CD4-positive, alpha-beta T cell (primary cell): ENCODE measurements at regions not wholly inside any gene's neighbourhood (a gene's known extent, or its start where the extent isn't known, plus 50 kb on each side); places are given as distances from the start of the nearest gene placed in this dataset.

Experiments used
- ATAC-seq: fragments of 200-7000 bp; cut with Tn5 transposase; one replicate; pipeline ENCODE4 v1.10.0; 2022; ENCODE audit warnings: mild to moderate bottlenecking; ENCODE audit not compliant: poor library complexity
- CTCF ChIA-PET: fragments of 350-600 bp; sonication (Branson Sonifier 250); formaldehyde crosslinking; loops from one replicate; lab custom pipeline; 2021; ENCODE audit warnings: antibody characterized with exemption, inconsistent platforms; lab: Charles Lee
- POLR2A ChIA-PET: fragments of 350-600 bp; sonication (Branson Sonifier 250); formaldehyde crosslinking; loops from one replicate; lab custom pipeline; 2021; ENCODE audit warnings: antibody characterized with exemption, inconsistent platforms; lab: Charles Lee
- DNase-seq, 14 experiments: peaks; one replicate each; pipeline ENCODE4 v3.0.0-alpha.2; 2013 to 2020; ENCODE audit warnings: mixed read lengths in 2 of 14
- H3K27ac ChIP-seq, 2 donors: one replicate each; pipeline versions ENCODE4 v1.5.1 to v1.7.0; 2013; ENCODE audit warnings: low read length in 2 of 2, low read depth in 1 of 2, mild to moderate bottlenecking in 1 of 2
- H3K27me3 ChIP-seq, 2 experiments: 1 replicate in 1 of 2; 2 replicates in 1 of 2; pipeline versions ENCODE4 v1.6.1 to v1.7.0; 2013; ENCODE audit warnings: low read length in 2 of 2, control low read depth in 1 of 2, mild to moderate bottlenecking in 1 of 2, moderate library complexity in 1 of 2; ENCODE audit not compliant: insufficient read depth in 2 of 2, control insufficient read depth in 1 of 2
- H3K36me3 ChIP-seq: one replicate; pipeline ENCODE4 v1.6.1; 2013; ENCODE audit warnings: low read length, control low read depth; ENCODE audit not compliant: insufficient read depth
- H3K4me1 ChIP-seq: one replicate; pipeline ENCODE4 v1.6.1; 2013; ENCODE audit warnings: low read length, control low read depth; ENCODE audit not compliant: insufficient read depth
- H3K4me3 ChIP-seq: one replicate; pipeline ENCODE4 v1.5.1; 2013; ENCODE audit warnings: mild to moderate bottlenecking, low read length, moderate library complexity
- H3K9me3 ChIP-seq, 2 experiments: 1 replicate in 1 of 2; 2 replicates in 1 of 2; pipeline versions ENCODE4 v1.6.1 to v1.7.0; 2013; ENCODE audit warnings: low read length in 2 of 2, mild to moderate bottlenecking in 2 of 2, control low read depth in 1 of 2, moderate library complexity in 1 of 2; ENCODE audit not compliant: control insufficient read depth in 1 of 2, insufficient read depth in 1 of 2
- H3K27ac Mint-ChIP-seq: one replicate; pipeline ENCODE4 v1.8.0; 2020; ENCODE audit warnings: mixed read lengths
- H3K27me3 Mint-ChIP-seq: one replicate; pipeline ENCODE4 v1.8.0; 2021; ENCODE audit warnings: mixed read lengths
- H3K36me3 Mint-ChIP-seq: one replicate; pipeline ENCODE4 v1.8.0; 2021; ENCODE audit warnings: low read depth, mixed read lengths
- H3K4me1 Mint-ChIP-seq: one replicate; pipeline ENCODE4 v1.8.0; 2021; ENCODE audit warnings: low read depth, mixed read lengths
- H3K4me3 Mint-ChIP-seq: one replicate; pipeline ENCODE4 v1.8.0; 2020; ENCODE audit warnings: mild to moderate bottlenecking, mixed read lengths
- H3K9me3 Mint-ChIP-seq: one replicate; pipeline ENCODE4 v1.8.0; 2020; ENCODE audit warnings: mixed read lengths
- intact Hi-C, 2 experiments: fragments of 100-400 bp; cut with DNase I in 1 of 2; cut with micrococcal nuclease in 1 of 2; formaldehyde crosslinking; loops; one replicate each; pipeline versions ENCODE4 v1.15.1 to v1.9.0; 2023 to 2025; cut with DNase I, micrococcal nuclease
- TF ChIP-seq, protein P1 (sequence below): fragments of 200-600 bp; IDR thresholded peaks from one replicate; pipeline ENCODE4 v1.8.0; 2022; ENCODE audit warnings: antibody characterized with exemption, mild to moderate bottlenecking

DNA sequence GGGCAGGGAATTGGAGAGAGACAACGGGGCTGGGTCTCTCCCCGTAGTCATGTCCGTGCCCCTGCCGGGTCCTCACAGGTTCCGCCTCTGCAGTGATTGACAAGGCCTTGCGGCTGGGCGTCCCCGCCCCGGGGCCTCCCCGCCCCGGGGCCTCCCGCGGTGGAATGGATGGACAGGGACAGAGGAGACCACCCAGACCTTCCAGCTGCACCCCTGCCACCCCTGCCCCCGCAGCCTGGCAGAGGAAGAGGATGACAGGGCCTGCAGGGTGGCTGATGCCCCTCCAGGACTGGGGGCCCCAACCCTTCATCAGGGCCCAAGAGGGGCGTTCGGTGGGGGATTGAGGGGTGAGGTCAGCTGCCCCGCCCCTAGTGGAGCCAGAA lies 216.4 kb upstream of the CIBAR2 start:
- Mint-ChIP-seq H3K27me3 (peaks cover 9% of the 10 kb centered on the region), H3K36me3 (no peaks in the 10 kb centered on the region), H3K27ac (no peak overlapping the region), H3K9me3 (no peaks in the 10 kb centered on the region), H3K4me3 (no peak overlapping the region), H3K4me1 (peaks cover 10% of the 10 kb centered on the region)
- H3K4me3 ChIP-seq = no peak overlapping the region
- TF ChIP-seq, protein P1, sequence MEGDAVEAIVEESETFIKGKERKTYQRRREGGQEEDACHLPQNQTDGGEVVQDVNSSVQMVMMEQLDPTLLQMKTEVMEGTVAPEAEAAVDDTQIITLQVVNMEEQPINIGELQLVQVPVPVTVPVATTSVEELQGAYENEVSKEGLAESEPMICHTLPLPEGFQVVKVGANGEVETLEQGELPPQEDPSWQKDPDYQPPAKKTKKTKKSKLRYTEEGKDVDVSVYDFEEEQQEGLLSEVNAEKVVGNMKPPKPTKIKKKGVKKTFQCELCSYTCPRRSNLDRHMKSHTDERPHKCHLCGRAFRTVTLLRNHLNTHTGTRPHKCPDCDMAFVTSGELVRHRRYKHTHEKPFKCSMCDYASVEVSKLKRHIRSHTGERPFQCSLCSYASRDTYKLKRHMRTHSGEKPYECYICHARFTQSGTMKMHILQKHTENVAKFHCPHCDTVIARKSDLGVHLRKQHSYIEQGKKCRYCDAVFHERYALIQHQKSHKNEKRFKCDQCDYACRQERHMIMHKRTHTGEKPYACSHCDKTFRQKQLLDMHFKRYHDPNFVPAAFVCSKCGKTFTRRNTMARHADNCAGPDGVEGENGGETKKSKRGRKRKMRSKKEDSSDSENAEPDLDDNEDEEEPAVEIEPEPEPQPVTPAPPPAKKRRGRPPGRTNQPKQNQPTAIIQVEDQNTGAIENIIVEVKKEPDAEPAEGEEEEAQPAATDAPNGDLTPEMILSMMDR = no peak
- ChIA-PET POLR2A (no interaction called here), CTCF (no interaction called here)
- peak in 1 of 14 experiments; percentile 6 for DNase-seq
- no peak for ATAC-seq
- peaks cover 0 to 23% of the 10 kb centered on the region in 2 experiments for H3K9me3 ChIP-seq
- H3K27ac ChIP-seq = no peak overlapping the region
- H3K27me3 ChIP-seq = peaks cover 9 to 19% of the 10 kb centered on the region in 2 experiments
- intact Hi-C loops = no loop called here
- peaks cover 5% of the 10 kb centered on the region for H3K4me1 ChIP-seq
- H3K36me3 ChIP-seq = no peaks in the 10 kb centered on the region

DNA sequence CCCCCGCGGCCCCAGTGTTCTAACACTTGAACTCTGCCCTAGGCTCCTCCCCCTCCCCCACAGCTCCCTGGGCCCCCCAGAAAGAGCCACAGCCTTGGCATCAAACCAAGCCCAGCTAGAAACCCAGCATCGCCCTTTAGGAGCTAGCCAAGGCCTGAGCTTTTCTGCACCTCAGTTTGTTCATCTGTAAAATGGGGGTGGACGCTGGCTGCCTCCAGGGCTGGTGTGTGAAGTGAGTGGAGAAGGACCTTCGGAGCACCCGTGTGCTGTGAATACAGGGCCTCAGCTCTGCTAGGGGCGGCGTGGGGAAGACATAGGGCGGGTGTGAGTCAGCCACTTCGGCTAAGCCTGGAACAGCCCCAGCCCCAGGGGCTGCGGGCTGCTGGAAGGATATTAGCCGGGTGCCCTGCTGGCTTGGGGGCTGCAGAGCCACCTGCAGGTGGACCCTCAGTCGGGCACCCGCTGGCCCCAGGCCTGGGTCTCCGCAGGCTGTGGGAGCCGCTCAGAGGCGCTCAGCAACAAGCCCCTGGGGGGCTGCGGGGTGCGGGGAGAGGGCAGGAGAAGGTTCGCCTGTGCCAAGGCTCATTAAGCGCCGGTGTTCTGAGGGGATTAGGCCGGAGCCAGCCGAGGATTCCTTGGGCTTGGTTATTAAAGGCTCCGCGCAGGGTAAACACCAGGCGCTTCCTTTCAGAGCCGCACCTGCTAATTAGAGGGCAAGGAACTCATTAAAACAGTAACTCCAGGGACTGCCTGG lies 217.0 kb upstream of the CIBAR2 start:
- no peak overlapping the region for H3K27ac ChIP-seq
- no peak for ATAC-seq
- H3K27ac Mint-ChIP-seq = no peak overlapping the region
- H3K9me3 Mint-ChIP-seq = no peaks in the 10 kb centered on the region
- peak in 1 of 14 experiments; percentile 8 for DNase-seq
- H3K9me3 ChIP-seq = peaks cover 0 to 17% of the 10 kb centered on the region in 2 experiments
- no peaks in the 10 kb centered on the region for H3K36me3 ChIP-seq
- POLR2A ChIA-PET = no interaction called here
- no peaks in the 10 kb centered on the region for H3K36me3 Mint-ChIP-seq
- H3K4me3 ChIP-seq = no peak overlapping the region
- H3K27me3 Mint-ChIP-seq = peaks cover 9% of the 10 kb centered on the region
- CTCF ChIA-PET = no interaction called here
- intact Hi-C loops = no loop called here
- TF ChIP-seq, protein P1 = no peak
- peaks cover 10% of the 10 kb centered on the region for H3K4me1 Mint-ChIP-seq
- H3K4me1 ChIP-seq = peaks cover 7% of the 10 kb centered on the region
- H3K4me3 Mint-ChIP-seq = no peak overlapping the region
- peaks cover 9 to 19% of the 10 kb centered on the region in 2 experiments for H3K27me3 ChIP-seq

DNA sequence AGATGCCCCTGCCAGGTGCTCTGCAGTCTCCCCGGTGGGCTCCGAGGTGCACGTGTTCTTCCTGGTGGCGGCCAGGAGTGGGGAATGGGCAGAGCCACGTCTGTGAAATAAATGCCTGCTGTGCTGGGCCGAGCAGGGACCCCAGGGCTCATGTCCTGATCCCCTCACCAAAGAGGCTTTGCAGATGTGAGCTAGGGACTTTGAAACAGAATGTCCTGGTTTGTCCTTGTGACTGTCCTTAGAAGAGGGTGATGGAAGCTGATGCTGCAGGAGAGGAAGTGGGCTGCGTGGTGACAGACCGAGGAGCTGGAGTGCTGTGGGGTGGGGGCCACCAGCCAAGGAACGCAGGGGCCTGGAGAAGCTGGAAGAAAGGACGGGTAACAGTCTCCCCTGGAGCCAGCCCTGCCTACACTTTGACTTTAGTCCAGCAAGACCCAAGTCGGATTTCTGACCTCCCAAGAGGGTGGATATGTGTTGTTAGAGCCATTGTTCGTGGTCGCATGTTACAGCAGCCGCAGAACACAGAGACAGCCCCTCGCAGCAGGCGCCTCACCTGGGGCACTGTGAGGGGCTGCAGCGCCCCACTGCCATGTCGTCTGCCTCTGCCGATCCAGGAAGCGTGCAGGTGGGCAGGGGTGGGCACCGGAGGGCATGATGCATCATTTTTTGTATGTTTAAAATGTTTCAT lies 217.9 kb upstream of the CIBAR2 start:
- no peaks in the 10 kb centered on the region for H3K36me3 ChIP-seq
- H3K27ac ChIP-seq = no peak overlapping the region
- no peak overlapping the region for H3K4me3 ChIP-seq
- H3K4me3 Mint-ChIP-seq = no peak overlapping the region
- peaks cover 0 to 14% of the 10 kb centered on the region in 2 experiments for H3K9me3 ChIP-seq
- no peak overlapping the region for H3K27ac Mint-ChIP-seq
- TF ChIP-seq, protein P1 = no peak
- ATAC-seq = no peak
- H3K36me3 Mint-ChIP-seq = no peaks in the 10 kb centered on the region
- peaks cover 12 to 19% of the 10 kb centered on the region in 2 experiments for H3K27me3 ChIP-seq
- ChIA-PET POLR2A (interaction anchor here (0.7 to 1.5 kb wide), 4 partner anchors 19 to 286 kb away, joined by 3 to 9 read pairs (median 4); no protein-coding TSS in a partner anchor), CTCF (interaction anchor here (0.6 kb wide), 1 partner anchor 21 kb away, joined by 3 read pairs; no protein-coding TSS in a partner anchor)
- no peaks in the 10 kb centered on the region for H3K9me3 Mint-ChIP-seq
- no peak for DNase-seq
- H3K27me3 Mint-ChIP-seq = peaks cover 9% of the 10 kb centered on the region
- H3K4me1 Mint-ChIP-seq = peaks cover 17% of the 10 kb centered on the region
- peaks cover 16% of the 10 kb centered on the region for H3K4me1 ChIP-seq
- intact Hi-C loops = loop anchor here (1.0 kb wide), 1 partner anchor 27 kb away; no protein-coding TSS in a partner anchor
